Erythroblast (primary cell): ENCODE measurements at regions not wholly inside any gene's neighbourhood (a gene's known extent, or its start where the extent isn't known, plus 50 kb on each side); places are given as distances from the start of the nearest gene placed in this dataset.

Experiments used
- DNase-seq, 2 experiments: peaks; one replicate each; lab custom pipeline; 2025; lab: John Stamatoyannopoulos, UW
- GATA1 ChIP-seq: IDR thresholded peaks from 2 replicates; pipeline ENCODE4 v1.6.1; 2011; ENCODE audit warnings: low read depth, mild to moderate bottlenecking, control low read depth, low read length, moderate library complexity
- POLR2A ChIP-seq: IDR thresholded peaks from 2 replicates; pipeline ENCODE4 v1.6.1; 2011; ENCODE audit warnings: mild to moderate bottlenecking, low read length

- no peak for DNase-seq
- TF ChIP-seq POLR2A: no peak
- TF ChIP-seq GATA1: no peak
These were observed 99.6 kb upstream of the COL21A1 start for GRCh38 chr6:56346958-56347357.

- no peak for DNase-seq
- TF ChIP-seq GATA1: no peak
- no peak for TF ChIP-seq POLR2A
These were observed 98.1 kb upstream of the COL21A1 start for GRCh38 chr6:56345376-56345995.

- DNase-seq: no peak
- TF ChIP-seq POLR2A (no peak), GATA1 (no peak)
These were observed 95.9 kb upstream of the COL21A1 start for GRCh38 chr6:56343295-56343694.

- DNase-seq: no peak
- no peak for TF ChIP-seq POLR2A
- TF ChIP-seq GATA1: no peak
These were observed 92.1 kb upstream of the COL21A1 start for GRCh38 chr6:56339524-56339923.

GRCh38 chr6:56335726-56336125, 88.3 kb upstream of the COL21A1 start:
- no peak for DNase-seq
- no peak for TF ChIP-seq GATA1
- no peak for TF ChIP-seq POLR2A

DNA sequence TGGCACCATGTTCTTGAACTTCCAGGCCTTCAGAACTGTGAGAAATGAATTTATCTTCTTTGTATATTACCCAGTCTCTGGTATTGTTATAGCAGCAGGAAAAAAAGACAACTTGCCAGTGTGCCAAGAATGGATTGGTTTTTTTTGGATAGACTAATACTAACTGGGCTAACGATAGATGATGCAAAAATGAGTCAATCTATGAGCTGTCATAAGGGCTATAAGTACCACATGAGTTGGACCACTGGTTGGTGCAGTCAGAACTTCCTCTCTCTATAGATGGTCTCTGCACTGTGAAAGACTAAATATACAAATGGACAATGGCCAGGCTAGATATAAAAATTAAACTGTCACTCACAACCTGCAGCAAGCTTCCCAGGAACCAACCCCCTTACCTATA, 87.6 kb upstream of the COL21A1 start:
- DNase-seq: no peak
- TF ChIP-seq POLR2A (no peak), GATA1 (no peak)

GRCh38 chr6:56329271-56330050, 82.1 kb upstream of the COL21A1 start:
- DNase-seq: no peak
- no peak for TF ChIP-seq POLR2A
- TF ChIP-seq GATA1: no peak

GRCh38 chr6:56328728-56329090, 81.3 kb upstream of the COL21A1 start:
- DNase-seq: no peak
- TF ChIP-seq POLR2A (no peak), GATA1 (no peak)

DNA sequence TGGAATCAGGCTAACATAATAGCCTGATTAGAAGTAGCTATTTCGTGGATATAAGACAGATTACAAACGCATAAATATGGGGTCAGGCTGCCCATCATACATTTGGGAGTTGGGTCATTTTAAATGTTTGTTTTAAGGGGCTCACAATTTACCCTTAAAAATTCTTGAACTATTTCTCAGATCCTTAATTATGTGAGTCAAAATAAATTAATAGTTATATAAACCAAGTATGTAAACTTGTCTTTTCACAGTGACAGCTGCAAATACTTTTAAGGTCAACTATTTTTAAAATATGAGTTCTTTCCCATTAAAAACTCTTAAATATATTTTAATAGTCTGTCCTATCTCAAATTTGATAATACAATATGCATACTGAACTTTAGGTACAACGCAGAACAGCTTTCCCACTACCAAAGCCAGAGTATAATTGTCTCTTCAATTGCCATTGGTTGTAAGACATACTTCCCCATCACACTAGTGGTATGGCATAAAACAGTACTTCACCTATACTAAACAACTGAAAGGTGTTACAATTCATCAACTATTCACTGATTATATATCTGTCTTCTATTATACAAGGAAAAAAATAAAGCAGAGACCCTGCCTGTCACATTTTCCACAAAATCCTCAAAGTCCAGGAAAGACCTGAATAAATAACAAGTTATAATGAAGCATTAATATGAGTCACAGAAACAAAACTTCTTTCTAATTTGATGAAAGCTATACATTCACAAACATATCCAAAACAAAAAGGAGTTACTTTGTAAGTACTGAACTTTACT, 80.8 kb upstream of the COL21A1 start:
- DNase-seq: no peak
- TF ChIP-seq POLR2A: no peak
- TF ChIP-seq GATA1: no peak

DNA sequence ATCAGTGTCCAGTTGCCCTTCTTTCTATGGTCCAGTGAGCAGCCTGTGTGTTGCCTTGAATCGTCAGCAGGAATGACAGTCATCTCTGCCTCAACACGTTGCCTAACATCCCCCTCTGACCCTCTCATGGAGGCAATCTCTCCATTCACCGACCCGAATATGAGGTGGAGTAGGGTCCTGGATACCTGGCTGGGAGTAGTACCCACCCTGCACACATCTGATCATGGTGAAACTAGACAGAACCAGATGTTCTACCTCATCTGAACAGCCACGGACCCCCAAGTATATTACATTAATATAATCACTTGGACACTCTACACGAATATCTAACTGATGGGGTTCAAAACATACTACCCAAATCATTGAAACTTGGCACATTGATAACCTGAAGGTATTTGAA, 77.0 kb upstream of the COL21A1 start:
- TF ChIP-seq POLR2A (no peak), GATA1 (no peak)
- DNase-seq: no peak

- TF ChIP-seq GATA1 (no peak), POLR2A (no peak)
- DNase-seq: no peak
These were observed 71.5 kb upstream of the COL21A1 start for GRCh38 chr6:56318851-56319250.

- no peak for TF ChIP-seq POLR2A
- no peak for TF ChIP-seq GATA1
- peak; percentile 13 to 50 for DNase-seq
These were observed 67.5 kb upstream of the COL21A1 start for GRCh38 chr6:56314683-56315523.
